SH-SY5Y (cell line): ENCODE measurements at regions not wholly inside any gene's neighbourhood (a gene's known extent, or its start where the extent isn't known, plus 50 kb on each side); places are given as distances from the start of the nearest gene placed in this dataset.

Experiments
- GATA2 ChIP-seq: IDR thresholded peaks from 2 replicates; pipeline ENCODE4 v1.6.1; 2011; ENCODE audit warnings: mild to moderate bottlenecking, low read depth, low read length
- GATA3 ChIP-seq: IDR thresholded peaks from 2 replicates; pipeline ENCODE4 v1.6.1; 2011; ENCODE audit warnings: low read depth, mild to moderate bottlenecking, low read length, moderate library complexity

DNA sequence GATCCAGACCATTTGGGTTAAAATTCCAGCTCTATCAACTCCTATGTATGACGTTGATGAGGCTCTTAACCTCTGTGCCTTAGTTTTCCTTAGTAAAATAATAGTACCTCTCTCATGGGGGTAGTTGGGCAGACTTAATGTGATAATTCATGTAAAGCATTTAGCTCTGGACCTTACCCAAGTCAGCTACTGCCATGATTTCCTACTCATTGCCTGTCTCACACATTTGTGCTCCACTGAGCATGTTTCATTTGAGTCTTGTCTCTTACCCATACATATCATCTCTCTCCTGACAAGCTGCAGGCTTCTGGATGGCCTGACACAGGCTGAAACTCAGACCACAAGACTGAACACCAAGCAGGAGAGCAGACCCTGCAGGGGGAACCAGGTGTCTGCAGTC, 77.7 kb upstream of the ZBTB40 start:
- TF ChIP-seq GATA3 (no peak), GATA2 (no peak)

DNA sequence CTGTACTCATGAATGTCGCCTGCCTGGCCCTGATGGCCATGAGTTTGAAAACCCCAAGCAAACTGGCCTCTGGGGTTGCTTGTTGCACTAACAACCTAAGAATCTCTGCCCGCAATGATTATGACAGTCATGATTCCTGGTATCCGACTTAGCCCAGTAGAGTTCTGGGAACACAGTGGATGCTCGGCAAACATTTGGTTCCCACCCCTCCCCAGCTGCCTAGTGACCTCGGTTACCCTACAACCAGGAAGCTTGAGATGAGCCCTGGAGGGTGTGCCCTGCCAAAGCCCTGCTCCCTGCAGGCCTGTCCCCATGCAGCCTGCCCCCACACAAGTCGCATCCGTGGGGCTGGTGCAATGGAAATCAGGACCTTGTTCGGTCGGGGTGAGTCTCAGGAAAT, 76.0 kb upstream of the ZBTB40 start:
- TF ChIP-seq GATA2 (no peak), GATA3 (no peak)

- no peak for TF ChIP-seq GATA2
- no peak for TF ChIP-seq GATA3
Measured at GRCh38 chr1:22376001-22376400, 75.7 kb upstream of the ZBTB40 start.

GRCh38 chr1:22376546-22376945, 75.1 kb upstream of the ZBTB40 start:
- TF ChIP-seq GATA3 (no peak), GATA2 (no peak)

DNA sequence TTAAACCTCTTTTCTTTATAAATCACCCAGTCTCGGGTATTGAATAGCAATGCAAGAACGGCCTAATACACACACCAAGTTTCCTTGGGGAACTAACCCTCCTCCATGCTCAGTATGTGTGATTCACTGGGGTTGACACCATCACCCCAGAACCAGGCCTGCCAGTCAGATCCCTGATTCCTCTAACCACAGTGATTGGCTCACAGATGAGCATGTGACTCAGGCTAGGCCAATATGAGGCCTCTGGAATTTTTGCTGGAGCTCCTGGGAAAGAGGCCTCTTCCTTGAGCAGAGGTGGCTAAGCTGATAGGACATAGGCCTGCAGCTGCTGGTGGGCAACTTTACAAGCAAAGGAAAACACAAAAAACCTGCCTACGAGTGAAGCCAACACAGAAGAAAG, 74.7 kb upstream of the ZBTB40 start:
- TF ChIP-seq GATA2 (no peak), GATA3 (no peak)

DNA sequence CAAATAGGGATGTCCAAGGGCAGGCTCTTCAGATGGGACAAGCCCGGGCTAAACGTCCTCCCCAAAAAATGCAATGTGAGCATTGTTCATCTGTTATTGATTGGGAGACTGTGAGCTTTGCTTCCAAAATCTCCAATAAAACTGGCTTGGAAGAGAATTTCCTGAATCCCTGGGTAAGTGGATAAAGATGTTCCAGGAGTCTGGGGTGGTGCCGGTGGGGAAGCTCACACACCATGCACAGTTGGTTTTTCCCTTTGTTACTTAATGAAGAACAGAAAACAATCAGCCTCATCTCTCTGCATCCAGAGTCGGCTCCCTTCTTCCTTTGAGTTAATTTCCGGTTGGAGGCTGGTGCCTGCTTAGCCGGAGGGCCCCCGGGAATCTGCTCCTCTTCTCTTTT, 72.1 kb upstream of the ZBTB40 start:
- TF ChIP-seq GATA2 = peak; percentile 25; the same call in 1 of the 2 replicates
- no peak for TF ChIP-seq GATA3

DNA sequence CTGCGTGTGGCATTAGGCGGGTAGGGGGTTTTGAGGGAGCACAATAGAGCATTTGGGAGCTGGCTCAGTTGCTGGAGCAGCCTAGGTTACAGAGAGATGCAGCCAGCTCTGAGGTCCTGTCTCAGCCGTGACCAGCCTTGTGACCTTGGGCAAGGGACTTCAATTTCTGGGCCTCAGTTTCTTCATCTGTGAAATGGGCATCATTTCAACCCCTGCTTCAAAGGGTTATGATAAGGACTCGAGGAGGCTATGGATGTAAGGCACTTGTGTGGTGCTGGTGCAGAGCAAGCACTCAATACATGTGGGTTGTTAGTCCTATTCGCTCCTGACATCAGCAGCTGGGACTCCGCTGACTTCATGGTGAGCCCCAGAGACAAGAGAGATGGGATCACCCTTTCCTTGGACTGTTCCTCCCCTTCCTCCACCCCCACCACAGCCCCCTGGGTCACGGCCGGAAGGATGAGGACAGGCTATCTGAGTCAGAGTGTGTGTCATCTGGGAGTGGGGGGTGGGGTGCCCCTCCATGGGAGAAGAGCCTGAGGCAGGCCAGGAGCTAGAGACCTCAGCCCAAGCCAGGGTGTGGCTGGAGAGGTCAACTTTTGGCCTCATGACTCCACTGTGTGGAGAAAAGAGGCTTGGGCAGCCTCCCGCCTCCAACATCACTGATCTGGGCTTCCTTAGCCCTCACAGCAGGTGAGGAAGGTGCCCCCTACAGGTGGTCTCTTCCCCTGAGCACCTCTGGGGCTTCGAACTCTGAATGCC, 71.4 kb upstream of the ZBTB40 start:
- no peak for TF ChIP-seq GATA2
- no peak for TF ChIP-seq GATA3

DNA sequence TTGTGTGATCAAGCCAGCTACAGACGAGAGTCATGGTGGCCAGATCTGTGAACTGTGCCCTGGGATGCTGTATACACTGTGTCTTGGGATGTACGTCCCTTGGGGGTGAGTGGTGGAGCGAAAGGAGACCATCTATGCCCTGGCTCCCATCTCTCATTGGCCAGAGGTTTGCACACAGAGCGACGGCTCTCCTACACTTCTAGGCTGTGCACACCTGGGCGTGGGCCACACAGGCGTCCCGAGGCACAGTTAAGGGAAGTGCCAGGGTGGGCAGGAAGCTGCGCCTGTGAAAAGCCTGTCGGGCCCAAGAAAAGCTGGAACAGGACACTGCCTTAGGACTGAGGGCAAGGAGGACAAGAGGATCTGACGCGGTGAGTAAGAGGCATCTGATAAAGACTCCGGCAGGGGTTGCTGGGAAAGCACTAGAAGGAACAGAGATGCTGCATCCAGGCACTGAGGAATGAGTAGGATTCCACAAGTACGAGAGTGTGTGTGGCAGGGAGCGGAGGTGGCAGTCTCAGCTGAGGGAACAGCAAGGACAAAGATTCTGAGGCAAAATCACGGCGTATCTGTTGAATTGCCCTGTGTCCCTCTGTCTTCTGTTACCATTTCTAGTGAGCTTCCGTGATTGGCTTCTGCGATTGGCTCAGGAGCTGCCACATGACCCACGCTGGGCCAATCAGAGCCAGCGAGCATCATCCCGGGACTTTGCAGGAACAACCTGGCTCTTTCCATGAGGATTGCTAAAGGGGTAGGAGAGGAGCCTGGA, 67.9 kb upstream of the ZBTB40 start:
- TF ChIP-seq GATA3 (no peak), GATA2 (no peak)

GRCh38 chr1:22385537-22385936, 66.1 kb upstream of the ZBTB40 start:
- TF ChIP-seq GATA2 (no peak), GATA3 (no peak)

DNA sequence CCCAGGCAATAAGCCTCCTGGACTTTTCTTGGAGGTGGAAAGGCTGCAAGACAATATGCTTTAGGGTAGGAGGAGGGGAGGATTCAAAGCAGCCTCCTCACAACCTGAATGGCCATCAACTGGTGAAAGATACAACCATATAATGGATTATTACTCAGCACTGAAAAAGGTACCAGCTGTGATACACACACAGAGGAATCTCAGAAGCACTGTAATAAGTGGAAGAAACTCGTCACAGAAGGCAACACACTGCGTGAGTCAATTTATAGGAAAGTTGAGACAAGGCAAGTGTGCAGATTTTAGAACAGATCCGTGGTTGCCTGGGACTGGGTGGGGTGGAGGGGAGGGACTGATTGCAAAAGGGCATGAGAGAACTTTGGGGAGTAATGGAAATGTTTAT, 64.9 kb upstream of the ZBTB40 start:
- no peak for TF ChIP-seq GATA2
- TF ChIP-seq GATA3 = no peak

GRCh38 chr1:22387919-22388580, 63.6 kb upstream of the ZBTB40 start:
- no peak for TF ChIP-seq GATA3
- TF ChIP-seq GATA2 = no peak

GRCh38 chr1:22388671-22389450, 62.8 kb upstream of the ZBTB40 start:
- TF ChIP-seq GATA3 (no peak), GATA2 (no peak)

DNA sequence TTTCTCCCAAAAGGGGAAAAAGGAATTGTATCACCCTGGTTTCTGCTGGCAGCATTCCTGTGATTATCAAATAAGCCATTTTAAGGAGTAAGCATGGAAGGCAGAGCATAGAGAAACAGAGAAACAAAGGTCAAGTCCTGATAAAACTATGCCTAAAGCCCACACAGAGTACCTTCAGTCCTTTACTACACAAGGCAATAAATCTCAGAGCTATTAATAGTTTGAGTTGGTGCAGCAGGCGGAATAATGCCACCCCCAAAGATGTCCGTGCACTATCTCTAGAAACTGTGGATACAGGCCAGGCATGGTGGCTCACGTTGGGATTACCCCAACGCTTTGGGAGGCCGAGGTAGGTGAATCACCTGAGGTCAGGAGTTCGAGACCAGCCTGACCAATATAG, 58.1 kb upstream of the ZBTB40 start:
- no peak for TF ChIP-seq GATA3
- no peak for TF ChIP-seq GATA2
